ENCODE measurements at regions not wholly inside any gene's neighbourhood (a gene's known extent, or its start where the extent isn't known, plus 50 kb on each side); places are given as distances from the start of the nearest gene placed in this dataset.

DNA sequence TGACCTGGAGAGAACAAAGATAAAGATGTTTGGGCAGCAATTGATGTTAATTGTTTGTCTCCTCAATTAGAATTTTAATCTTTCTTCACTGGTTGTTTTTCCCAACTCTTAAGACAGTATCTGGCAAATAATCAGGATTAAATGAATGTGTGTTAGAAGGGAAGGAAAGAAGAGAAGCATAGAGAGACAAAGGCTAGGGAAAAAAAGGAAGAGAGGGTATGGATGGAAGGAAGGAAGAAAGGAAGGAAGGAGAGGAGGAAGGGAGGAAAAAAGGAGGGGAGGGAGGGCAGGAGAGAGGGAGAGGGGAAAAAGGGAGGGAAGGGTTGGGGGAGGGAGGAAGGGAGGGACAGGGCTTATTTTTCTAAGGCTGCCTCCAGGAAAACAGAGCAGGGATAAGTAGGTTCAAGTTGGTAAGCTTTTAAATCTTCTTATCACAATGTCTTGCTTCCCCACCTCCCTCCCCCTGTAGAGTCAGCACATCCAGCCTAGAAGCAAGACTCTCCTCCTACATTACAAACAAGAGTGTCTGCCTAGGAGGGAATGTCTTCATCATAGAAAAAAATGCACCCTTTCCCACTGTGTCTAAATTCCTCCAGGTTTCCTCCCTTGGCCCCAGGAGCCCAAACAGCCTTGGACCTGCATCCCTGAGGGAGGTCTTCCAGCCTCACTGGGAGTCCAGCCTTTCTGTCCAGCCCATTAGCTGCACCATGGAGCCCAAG, 447.8 kb upstream of the JARID2 start:
- TF ChIP-seq POLR2AphosphoS5 (IDR thresholded peaks at IDR 0.05), result no peak
- TF ChIP-seq, protein P1, sequence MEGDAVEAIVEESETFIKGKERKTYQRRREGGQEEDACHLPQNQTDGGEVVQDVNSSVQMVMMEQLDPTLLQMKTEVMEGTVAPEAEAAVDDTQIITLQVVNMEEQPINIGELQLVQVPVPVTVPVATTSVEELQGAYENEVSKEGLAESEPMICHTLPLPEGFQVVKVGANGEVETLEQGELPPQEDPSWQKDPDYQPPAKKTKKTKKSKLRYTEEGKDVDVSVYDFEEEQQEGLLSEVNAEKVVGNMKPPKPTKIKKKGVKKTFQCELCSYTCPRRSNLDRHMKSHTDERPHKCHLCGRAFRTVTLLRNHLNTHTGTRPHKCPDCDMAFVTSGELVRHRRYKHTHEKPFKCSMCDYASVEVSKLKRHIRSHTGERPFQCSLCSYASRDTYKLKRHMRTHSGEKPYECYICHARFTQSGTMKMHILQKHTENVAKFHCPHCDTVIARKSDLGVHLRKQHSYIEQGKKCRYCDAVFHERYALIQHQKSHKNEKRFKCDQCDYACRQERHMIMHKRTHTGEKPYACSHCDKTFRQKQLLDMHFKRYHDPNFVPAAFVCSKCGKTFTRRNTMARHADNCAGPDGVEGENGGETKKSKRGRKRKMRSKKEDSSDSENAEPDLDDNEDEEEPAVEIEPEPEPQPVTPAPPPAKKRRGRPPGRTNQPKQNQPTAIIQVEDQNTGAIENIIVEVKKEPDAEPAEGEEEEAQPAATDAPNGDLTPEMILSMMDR (IDR thresholded peaks at IDR 0.05), result no peak
- TF ChIP-seq POLR2A (IDR thresholded peaks at IDR 0.05; ENCODE audit: low read depth), result no peak
- no peak for TF ChIP-seq EP300 (IDR thresholded peaks at IDR 0.05)
